K562 (cell line): ENCODE measurements at regions not wholly inside any gene's neighbourhood (a gene's known extent, or its start where the extent isn't known, plus 50 kb on each side); places are given as distances from the start of the nearest gene placed in this dataset.

Experiments
- FOS ChIP-seq: IDR thresholded peaks from 3 replicates; pipeline ENCODE4 v1.6.1; 2011; ENCODE audit not compliant: insufficient read length; ENCODE audit errors: extremely low read depth
- TF ChIP-seq, protein P1 (sequence below), 3 experiments: IDR thresholded peaks in 2 of 3; conservative IDR thresholded peaks in 1 of 3; 2 replicates each; pipeline ENCODE4 v1.5.1; 2011 to 2012; ENCODE audit warnings: low read length in 3 of 3, mild to moderate bottlenecking in 3 of 3, control low read depth in 2 of 3, improper control_type of control experiment in 1 of 3, inconsistent platforms in 1 of 3, low read depth in 1 of 3, mixed read lengths in 1 of 3, moderate library complexity in 1 of 3; ENCODE audit not compliant: insufficient read depth in 2 of 3

DNA sequence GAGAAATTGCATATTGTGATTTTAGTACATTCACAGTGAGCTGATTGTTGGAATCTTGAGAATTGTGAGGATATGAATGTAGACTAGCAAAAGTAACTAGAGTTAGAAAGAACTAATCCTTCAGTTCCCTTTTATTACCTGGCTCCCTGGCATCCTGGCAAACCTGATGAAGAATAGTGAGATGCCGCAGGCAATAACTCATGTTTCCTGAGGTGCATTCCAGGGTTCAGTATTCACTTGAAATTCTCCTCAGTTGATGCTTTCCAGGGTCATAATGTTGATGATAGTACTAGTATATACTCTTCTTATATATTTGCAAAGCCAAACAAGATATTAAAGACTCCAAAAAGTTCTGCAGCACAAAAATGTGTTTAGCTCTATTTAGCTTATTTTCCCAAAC lies 432.1 kb upstream of the CELF4 start:
- TF ChIP-seq FOS: no peak
- TF ChIP-seq, protein P1, sequence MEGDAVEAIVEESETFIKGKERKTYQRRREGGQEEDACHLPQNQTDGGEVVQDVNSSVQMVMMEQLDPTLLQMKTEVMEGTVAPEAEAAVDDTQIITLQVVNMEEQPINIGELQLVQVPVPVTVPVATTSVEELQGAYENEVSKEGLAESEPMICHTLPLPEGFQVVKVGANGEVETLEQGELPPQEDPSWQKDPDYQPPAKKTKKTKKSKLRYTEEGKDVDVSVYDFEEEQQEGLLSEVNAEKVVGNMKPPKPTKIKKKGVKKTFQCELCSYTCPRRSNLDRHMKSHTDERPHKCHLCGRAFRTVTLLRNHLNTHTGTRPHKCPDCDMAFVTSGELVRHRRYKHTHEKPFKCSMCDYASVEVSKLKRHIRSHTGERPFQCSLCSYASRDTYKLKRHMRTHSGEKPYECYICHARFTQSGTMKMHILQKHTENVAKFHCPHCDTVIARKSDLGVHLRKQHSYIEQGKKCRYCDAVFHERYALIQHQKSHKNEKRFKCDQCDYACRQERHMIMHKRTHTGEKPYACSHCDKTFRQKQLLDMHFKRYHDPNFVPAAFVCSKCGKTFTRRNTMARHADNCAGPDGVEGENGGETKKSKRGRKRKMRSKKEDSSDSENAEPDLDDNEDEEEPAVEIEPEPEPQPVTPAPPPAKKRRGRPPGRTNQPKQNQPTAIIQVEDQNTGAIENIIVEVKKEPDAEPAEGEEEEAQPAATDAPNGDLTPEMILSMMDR (IDR thresholded peaks at IDR 0.05 in 2 of 3, conservative IDR thresholded peaks at IDR 0.05 in 1 of 3; ENCODE audit: insufficient read depth in 2 of 3, low read depth in 1 of 3, low read length in 3 of 3): no peak
